Smooth muscle cell of the brain vasculature (primary cell): ENCODE measurements at regions not wholly inside any gene's neighbourhood (a gene's known extent, or its start where the extent isn't known, plus 50 kb on each side); places are given as distances from the start of the nearest gene placed in this dataset.
"Not testable (repeated sequence)": the region's sequence is repeated elsewhere in the genome, so short reads cannot be mapped to it uniquely, and the experiment has no call there.

Experiments used
- DNase-seq: peaks from one replicate; pipeline ENCODE4 v3.0.0-alpha.2; 2012; ENCODE audit warnings: low read depth, low spot score

- no peak for DNase-seq
Measured at GRCh38 chr21:23020969-23021368, 2022.8 kb downstream of the NCAM2 start.

DNA sequence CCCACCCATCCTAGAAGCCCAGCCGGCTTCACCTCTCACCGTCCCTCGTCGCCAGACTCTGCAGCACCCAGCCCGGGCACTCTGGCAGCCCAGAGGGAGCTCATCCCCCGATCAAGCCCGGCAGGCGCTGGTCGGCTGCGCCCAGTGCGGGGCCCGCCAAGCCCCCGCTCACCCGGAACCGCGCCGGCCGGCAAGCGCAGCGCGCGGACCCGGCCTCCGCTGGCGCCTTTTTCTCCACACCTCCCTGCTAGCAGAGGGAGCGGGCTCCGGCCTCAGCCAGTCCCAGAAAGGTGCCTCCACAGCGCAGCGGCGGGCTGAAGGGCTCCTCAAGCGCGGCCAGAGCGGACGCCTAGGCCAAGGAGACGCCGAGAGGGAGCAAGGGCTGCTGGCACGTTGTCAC, 2023.3 kb downstream of the NCAM2 start:
- no peak for DNase-seq

- no peak for DNase-seq
Measured at GRCh38 chr21:23026878-23027277, 2028.7 kb downstream of the NCAM2 start.

DNA sequence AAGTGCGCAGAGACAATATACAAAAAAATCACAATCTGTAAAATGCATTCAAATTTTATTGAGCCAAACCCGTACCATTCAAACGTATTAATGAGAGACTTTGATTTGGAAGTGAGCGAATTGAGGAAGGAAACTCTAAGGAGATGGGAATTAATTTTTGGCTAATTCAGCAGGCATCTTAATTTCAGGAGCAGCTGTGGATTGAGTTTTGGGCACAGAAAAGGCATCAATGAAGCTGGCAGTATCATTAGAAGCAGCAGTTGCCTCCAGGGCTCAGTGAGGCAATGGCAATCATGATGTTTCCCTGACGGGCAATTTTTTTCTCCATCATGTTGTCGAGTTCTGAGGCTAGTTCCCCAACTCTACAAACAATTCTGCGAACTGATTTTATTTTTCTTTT, 2041.6 kb downstream of the NCAM2 start:
- DNase-seq: no peak

GRCh38 chr21:23045955-23046354, 2047.7 kb downstream of the NCAM2 start:
- DNase-seq: no peak

- no peak for DNase-seq
Measured at GRCh38 chr21:23067672-23068071, 2069.5 kb downstream of the NCAM2 start.

- DNase-seq: no peak
Measured at GRCh38 chr21:23083242-23083641, 2085.0 kb downstream of the NCAM2 start.

DNA sequence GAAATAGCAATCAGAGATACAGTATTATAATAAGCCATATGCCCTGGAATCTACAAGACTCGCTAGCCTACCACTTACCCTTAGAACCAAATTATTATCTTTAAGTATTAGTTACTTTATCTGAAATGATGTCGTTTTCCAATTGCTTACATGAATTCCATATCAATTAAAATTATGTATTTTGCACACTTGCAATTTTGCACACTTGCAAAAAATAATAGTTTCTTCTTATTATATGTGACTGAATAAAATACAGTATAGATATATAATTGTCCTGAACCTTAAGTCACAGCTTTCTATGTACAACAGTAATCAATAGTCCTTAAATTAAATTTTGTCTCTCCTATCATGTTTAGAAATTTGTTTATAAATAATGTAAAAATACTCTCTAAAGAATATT, 2095.1 kb downstream of the NCAM2 start:
- no peak for DNase-seq

GRCh38 chr21:23099185-23099584, 2101.0 kb downstream of the NCAM2 start:
- no peak for DNase-seq

DNA sequence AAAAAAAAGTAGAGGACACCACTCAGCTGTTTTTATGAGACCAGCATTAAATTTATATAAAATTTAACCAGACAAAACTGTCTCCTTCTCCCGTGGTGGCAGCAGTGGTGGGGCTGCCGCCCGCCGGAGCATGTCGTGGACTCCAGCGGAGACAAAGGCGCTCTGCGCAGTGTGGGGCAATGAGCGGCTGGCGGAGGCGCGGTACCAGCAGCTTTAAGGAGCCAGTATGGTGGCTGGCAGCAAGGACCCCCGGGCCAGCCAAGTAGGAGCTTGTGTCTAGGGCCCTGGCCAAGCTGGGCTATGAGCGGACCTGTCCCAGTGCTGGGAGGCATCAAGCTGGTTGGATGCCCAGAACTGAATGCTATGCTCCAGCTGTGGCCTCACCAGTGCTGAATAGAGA, 2102.9 kb downstream of the NCAM2 start:
- DNase-seq: no peak

DNA sequence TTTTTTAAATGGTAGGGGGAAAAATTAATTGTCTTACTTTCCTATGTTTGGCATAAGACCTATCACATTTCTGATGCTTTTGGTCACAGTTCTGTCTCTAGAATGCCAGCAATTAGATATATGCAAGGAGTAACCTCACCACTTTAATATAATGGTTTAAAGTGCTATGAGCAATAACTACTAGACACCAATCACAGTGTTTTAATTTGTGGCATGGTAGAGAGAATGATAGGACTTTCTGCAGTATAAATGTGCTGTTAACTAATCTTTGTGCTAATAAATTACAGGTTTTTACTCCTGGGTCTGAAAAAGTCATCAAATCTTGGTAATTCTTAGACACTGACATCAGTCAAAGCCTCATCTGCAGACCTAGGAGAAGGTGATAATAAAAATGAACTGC, 2110.3 kb downstream of the NCAM2 start:
- no peak for DNase-seq

- no peak for DNase-seq
Measured at GRCh38 chr21:23111070-23111600, 2112.9 kb downstream of the NCAM2 start.

- no peak for DNase-seq
Measured at GRCh38 chr21:23119491-23119890, 2121.3 kb downstream of the NCAM2 start.

GRCh38 chr21:23127973-23128372, 2129.8 kb downstream of the NCAM2 start:
- DNase-seq: no peak

GRCh38 chr21:23130308-23130707, 2132.1 kb downstream of the NCAM2 start:
- DNase-seq: no peak

DNA sequence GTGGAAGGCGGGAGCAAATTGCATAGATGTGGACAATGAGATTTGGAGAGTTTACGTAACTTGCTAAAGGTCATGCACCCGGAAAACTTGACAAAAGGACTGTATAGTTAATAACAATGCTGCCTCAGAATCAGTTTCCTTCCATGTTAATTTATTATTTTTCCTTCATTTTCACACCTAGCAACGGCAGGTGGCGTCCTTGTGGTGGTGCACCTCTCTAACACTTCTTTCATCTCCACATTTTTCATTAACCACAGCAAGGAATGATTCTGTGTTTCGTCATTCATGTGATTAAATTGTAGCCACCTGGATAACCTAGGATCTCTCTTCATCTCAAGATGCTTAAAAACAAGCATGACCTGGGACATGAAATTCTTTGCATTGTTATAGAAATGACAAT, 2133.0 kb downstream of the NCAM2 start:
- DNase-seq: no peak

- no peak for DNase-seq
Measured at GRCh38 chr21:23138797-23139196, 2140.6 kb downstream of the NCAM2 start.

GRCh38 chr21:23152130-23152529, 2153.9 kb downstream of the NCAM2 start:
- DNase-seq: no peak

DNA sequence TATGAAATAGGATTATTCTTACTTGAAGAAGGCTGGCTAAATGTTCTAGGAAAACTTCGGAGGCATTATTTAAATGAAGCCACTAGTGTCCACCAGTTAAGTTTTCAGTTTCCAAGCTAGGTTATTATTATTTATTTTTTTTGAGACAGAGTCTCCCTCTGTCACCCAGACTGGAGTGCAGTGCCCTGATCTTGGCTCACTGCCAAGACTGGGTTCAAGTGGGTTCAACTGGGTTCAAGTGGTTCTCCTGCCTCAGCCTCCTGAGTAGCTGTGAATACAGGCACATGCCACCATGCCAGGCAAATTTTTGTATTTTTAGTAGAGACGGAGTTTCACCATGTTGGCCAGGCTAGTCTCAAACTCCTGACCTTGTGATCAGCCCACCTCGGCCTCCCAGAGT, 2155.6 kb downstream of the NCAM2 start:
- DNase-seq: not testable (repeated sequence)

- no peak for DNase-seq
Measured at GRCh38 chr21:23155281-23155680, 2157.1 kb downstream of the NCAM2 start.

GRCh38 chr21:23160914-23161313, 2162.7 kb downstream of the NCAM2 start:
- DNase-seq: no peak

GRCh38 chr21:23162198-23162946, 2164.2 kb downstream of the NCAM2 start:
- no peak for DNase-seq
